ENCODE measurements at regions not wholly inside any gene's neighbourhood (a gene's known extent, or its start where the extent isn't known, plus 50 kb on each side); places are given as distances from the start of the nearest gene placed in this dataset.

DNA sequence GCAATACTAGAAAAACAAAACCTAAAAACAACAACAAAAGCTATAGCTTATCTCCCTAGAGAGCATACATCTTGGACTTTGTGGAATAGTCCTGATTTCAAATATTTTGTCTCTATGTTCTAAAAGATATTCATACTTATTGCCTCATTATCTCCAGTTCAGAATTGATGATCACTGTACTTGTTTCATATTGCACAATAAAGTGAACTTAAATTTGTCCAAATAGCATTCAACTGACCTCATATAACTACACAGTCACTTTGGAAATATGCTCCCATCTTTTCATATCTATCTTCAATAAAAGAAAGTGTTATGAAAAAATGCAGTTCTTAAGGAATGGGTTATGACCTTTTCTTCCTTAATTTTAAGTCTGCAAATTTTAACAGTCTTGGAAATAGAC is 228.6 kb upstream of the CMC1 start:
- TF ChIP-seq, protein P1, sequence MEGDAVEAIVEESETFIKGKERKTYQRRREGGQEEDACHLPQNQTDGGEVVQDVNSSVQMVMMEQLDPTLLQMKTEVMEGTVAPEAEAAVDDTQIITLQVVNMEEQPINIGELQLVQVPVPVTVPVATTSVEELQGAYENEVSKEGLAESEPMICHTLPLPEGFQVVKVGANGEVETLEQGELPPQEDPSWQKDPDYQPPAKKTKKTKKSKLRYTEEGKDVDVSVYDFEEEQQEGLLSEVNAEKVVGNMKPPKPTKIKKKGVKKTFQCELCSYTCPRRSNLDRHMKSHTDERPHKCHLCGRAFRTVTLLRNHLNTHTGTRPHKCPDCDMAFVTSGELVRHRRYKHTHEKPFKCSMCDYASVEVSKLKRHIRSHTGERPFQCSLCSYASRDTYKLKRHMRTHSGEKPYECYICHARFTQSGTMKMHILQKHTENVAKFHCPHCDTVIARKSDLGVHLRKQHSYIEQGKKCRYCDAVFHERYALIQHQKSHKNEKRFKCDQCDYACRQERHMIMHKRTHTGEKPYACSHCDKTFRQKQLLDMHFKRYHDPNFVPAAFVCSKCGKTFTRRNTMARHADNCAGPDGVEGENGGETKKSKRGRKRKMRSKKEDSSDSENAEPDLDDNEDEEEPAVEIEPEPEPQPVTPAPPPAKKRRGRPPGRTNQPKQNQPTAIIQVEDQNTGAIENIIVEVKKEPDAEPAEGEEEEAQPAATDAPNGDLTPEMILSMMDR (IDR thresholded peaks at IDR 0.05; ENCODE audit: borderline replicate concordance, extremely low read depth, low read length, poor library complexity, severe bottlenecking): no peak
- no peak for TF ChIP-seq EZH2 (IDR thresholded peaks at IDR 0.05; ENCODE audit: borderline replicate concordance, low read depth, low read length, severe bottlenecking)
- no peak for DNase-seq
- no peaks in the 10 kb centered on the region for H4K20me1 ChIP-seq (ENCODE audit: insufficient read depth, low read length)

DNA sequence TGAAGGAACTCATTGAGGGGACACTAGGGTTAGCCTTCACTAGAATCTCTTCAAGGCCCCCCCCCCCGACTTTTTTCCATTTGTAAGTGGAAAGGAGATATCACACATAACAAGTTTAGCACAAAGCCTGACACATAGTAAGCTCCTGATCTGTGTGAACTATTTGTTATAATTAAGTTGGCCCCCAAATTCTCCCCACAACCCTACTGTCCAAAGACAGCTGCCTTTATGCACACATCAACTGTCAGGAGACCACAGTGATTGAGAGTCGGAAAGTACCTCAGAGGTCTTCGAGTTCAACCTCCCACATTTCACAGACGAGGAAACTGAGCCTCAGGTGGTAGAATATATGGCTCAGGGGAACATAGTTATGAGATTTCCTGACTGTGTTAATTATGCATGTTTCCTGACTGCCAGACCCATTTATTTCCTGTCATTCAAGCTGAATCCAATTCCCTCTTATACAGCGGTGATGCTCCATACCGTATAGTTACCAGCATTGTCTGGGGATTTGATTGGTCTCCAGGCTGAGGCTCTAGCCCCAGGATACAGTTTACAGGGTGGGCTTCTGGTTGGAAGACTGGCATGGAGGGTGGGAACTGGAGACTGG is 227.4 kb upstream of the CMC1 start:
- Histone ChIP-seq H3K4me1 (ENCODE audit: insufficient read depth, low read length) (no peaks in the 10 kb centered on the region), H3K4me2 (ENCODE audit: insufficient read depth, low read length) (no peak overlapping the region), H3K9ac (ENCODE audit: low read depth, low read length) (no peak overlapping the region), H3K27ac (ENCODE audit: low read length) (no peak overlapping the region), H4K20me1 (ENCODE audit: insufficient read depth, low read length) (no peaks in the 10 kb centered on the region), H3K9me3 (ENCODE audit: insufficient read depth, low read length, severe bottlenecking) (no peaks in the 10 kb centered on the region), H3K27me3 (ENCODE audit: insufficient read depth, low read length, poor library complexity) (no peaks in the 10 kb centered on the region), H3K4me3 (ENCODE audit: low read depth in 1 of 2, low read length in 2 of 2) (no peak overlapping the region), H3K36me3 (ENCODE audit: insufficient read depth, low read length) (no peaks in the 10 kb centered on the region), H2AFZ (ENCODE audit: low read depth, low read length) (no peak overlapping the region; the same call in 1 of the 2 replicates), H3K79me2 (ENCODE audit: insufficient read depth, low read length) (no peaks in the 10 kb centered on the region)
- no peak for ATAC-seq (ENCODE audit: insufficient read depth, low read depth)
- no peak for TF ChIP-seq EZH2 (IDR thresholded peaks at IDR 0.05; ENCODE audit: borderline replicate concordance, low read depth, low read length, severe bottlenecking)
- TF ChIP-seq, protein P1 (IDR thresholded peaks at IDR 0.05; ENCODE audit: borderline replicate concordance, extremely low read depth, low read length, poor library complexity, severe bottlenecking): no peak
- DNase-seq: no peak

More for the DNA sequence above, 228.6 kb upstream of the CMC1 start:
- no peak overlapping the region for H3K4me3 ChIP-seq (ENCODE audit: low read depth in 1 of 2, low read length in 2 of 2)
- no peaks in the 10 kb centered on the region for H3K36me3 ChIP-seq (ENCODE audit: insufficient read depth, low read length)
- H3K27me3 ChIP-seq (ENCODE audit: insufficient read depth, low read length, poor library complexity): no peaks in the 10 kb centered on the region
- H3K27ac ChIP-seq (ENCODE audit: low read length): no peak overlapping the region
- no peaks in the 10 kb centered on the region for H3K9me3 ChIP-seq (ENCODE audit: insufficient read depth, low read length, severe bottlenecking)
- no peak overlapping the region for H3K9ac ChIP-seq (ENCODE audit: low read depth, low read length)
- ATAC-seq (ENCODE audit: insufficient read depth, low read depth): no peak
- no peak overlapping the region for H3K4me2 ChIP-seq (ENCODE audit: insufficient read depth, low read length)
- no peaks in the 10 kb centered on the region for H3K4me1 ChIP-seq (ENCODE audit: insufficient read depth, low read length)
- no peak overlapping the region for H2AFZ ChIP-seq (ENCODE audit: low read depth, low read length)
- H3K79me2 ChIP-seq (ENCODE audit: insufficient read depth, low read length): no peaks in the 10 kb centered on the region

DNA sequence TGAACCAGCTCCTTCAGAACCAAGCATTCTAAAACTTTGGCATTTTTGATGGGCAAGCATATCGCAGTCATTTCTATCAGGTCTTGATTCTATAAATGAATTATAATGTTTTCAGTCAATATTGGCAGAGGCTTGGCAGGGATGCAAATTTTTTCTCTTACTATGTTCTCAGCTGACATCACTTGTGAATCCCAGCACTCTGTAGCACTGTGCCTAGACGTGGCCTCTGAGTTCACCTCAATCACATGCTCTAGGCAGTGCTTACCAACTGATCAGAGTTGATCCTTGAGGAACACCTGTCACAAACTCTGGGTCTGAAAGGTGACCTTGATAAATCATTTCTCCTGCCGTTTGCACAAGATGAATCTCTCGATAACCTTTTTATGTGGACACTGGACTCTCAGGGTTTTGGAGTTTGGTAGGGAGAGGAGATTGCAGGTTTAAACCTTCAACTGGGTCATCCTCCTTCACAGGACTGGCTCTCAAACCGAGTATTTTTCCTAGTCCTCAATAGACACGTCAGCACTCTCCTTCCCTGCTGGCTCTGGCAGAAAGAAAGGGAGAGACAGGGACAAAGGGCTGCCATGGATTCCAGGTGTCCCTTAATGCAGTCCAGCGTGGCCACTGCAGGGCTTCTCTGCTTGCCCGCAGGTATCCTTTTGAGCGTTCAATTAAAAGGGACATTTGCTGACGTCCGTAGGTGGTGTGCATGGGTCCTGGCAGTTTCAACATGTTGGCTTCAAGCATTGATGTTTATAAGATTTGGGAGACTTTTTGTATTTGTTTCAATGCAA is 222.3 kb upstream of the CMC1 start:
- Histone ChIP-seq H3K79me2 (ENCODE audit: insufficient read depth, low read length) (no peaks in the 10 kb centered on the region), H3K27ac (ENCODE audit: low read length) (no peak overlapping the region), H2AFZ (ENCODE audit: low read depth, low read length) (no peak overlapping the region), H3K4me1 (ENCODE audit: insufficient read depth, low read length) (no peaks in the 10 kb centered on the region), H3K4me3 (ENCODE audit: low read depth in 1 of 2, low read length in 2 of 2) (no peak overlapping the region), H4K20me1 (ENCODE audit: insufficient read depth, low read length) (no peaks in the 10 kb centered on the region), H3K27me3 (ENCODE audit: insufficient read depth, low read length, poor library complexity) (no peaks in the 10 kb centered on the region), H3K36me3 (ENCODE audit: insufficient read depth, low read length) (no peaks in the 10 kb centered on the region), H3K4me2 (ENCODE audit: insufficient read depth, low read length) (no peak overlapping the region), H3K9me3 (ENCODE audit: insufficient read depth, low read length, severe bottlenecking) (peaks cover 3% of the 10 kb centered on the region), H3K9ac (ENCODE audit: low read depth, low read length) (no peak overlapping the region)
- no peak for TF ChIP-seq EZH2 (IDR thresholded peaks at IDR 0.05; ENCODE audit: borderline replicate concordance, low read depth, low read length, severe bottlenecking)
- TF ChIP-seq, protein P1 (IDR thresholded peaks at IDR 0.05; ENCODE audit: borderline replicate concordance, extremely low read depth, low read length, poor library complexity, severe bottlenecking): no peak
- no peak for ATAC-seq (ENCODE audit: insufficient read depth, low read depth)
- no peak for DNase-seq

Measured in DND-41 (cell line).